Heart left ventricle (tissue), 13 donors: ENCODE measurements at regions not wholly inside any gene's neighbourhood (a gene's known extent, or its start where the extent isn't known, plus 50 kb on each side); places are given as distances from the start of the nearest gene placed in this dataset.

Experiments
- POLR2A ChIP-seq, 2 donors: fragments of 450-650 bp; IDR thresholded peaks; one replicate each; pipeline ENCODE4 v1.6.1; 2017; ENCODE audit warnings: antibody characterized with exemption in 2 of 2, mild to moderate bottlenecking in 2 of 2, moderate library complexity in 2 of 2
- TF ChIP-seq, protein P1 (sequence below), 12 donors: fragments of 200-600 bp; sonication (generic) in 4 of 12; IDR thresholded peaks; one replicate each; pipeline versions ENCODE4 v1.5.0 to v1.8.0; 2018 to 2022; ENCODE audit warnings: antibody characterized with exemption in 12 of 12, mild to moderate bottlenecking in 5 of 12
- donor health status: ischemic (EF 13 %, LVEDD 7.1; RV severe dilation, severe dysfunction).
- donor health status: DM: no; HTN: yes; CAD: no.
- donor health status: DM: no; HTN: no; CAD: no.
- donor health status: ischemic (EF 25% LVEDD 6.9; RV normal size, moderate dysfunction).
- donor health status: ischemic (EF 25% LVEDD 5.7; RV mildly dilated, moderate dysfunction).
- donor health status: ischemic (EF 35%, LVEDD 5.7; RV mildly dilated, moderate dysfunction).
- donor health status: nonischemic (EF 11% LVEDD 7.7; RV severe dilation, severe dysfunction).
- donor health status: DM: yes; HTN: yes; CAD: no.
- donor health status: PGD.
- donor health status: ischemic (EF 29% LVEDD 5.4; RV normal size, mild dysfunction).
- donor health status: nonischemic (EF 23%, LVEDD 6.1; RV moderate dilation, normal function).

- TF ChIP-seq, protein P1, sequence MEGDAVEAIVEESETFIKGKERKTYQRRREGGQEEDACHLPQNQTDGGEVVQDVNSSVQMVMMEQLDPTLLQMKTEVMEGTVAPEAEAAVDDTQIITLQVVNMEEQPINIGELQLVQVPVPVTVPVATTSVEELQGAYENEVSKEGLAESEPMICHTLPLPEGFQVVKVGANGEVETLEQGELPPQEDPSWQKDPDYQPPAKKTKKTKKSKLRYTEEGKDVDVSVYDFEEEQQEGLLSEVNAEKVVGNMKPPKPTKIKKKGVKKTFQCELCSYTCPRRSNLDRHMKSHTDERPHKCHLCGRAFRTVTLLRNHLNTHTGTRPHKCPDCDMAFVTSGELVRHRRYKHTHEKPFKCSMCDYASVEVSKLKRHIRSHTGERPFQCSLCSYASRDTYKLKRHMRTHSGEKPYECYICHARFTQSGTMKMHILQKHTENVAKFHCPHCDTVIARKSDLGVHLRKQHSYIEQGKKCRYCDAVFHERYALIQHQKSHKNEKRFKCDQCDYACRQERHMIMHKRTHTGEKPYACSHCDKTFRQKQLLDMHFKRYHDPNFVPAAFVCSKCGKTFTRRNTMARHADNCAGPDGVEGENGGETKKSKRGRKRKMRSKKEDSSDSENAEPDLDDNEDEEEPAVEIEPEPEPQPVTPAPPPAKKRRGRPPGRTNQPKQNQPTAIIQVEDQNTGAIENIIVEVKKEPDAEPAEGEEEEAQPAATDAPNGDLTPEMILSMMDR (IDR thresholded peaks at IDR 0.05): no peak
- TF ChIP-seq POLR2A (IDR thresholded peaks at IDR 0.05): no peak
These were observed 601.2 kb upstream of the ZNF804A start for GRCh38 chr2:183996825-183997793.
